ENCODE measurements at regions not wholly inside any gene's neighbourhood (a gene's known extent, or its start where the extent isn't known, plus 50 kb on each side); places are given as distances from the start of the nearest gene placed in this dataset.

DNA sequence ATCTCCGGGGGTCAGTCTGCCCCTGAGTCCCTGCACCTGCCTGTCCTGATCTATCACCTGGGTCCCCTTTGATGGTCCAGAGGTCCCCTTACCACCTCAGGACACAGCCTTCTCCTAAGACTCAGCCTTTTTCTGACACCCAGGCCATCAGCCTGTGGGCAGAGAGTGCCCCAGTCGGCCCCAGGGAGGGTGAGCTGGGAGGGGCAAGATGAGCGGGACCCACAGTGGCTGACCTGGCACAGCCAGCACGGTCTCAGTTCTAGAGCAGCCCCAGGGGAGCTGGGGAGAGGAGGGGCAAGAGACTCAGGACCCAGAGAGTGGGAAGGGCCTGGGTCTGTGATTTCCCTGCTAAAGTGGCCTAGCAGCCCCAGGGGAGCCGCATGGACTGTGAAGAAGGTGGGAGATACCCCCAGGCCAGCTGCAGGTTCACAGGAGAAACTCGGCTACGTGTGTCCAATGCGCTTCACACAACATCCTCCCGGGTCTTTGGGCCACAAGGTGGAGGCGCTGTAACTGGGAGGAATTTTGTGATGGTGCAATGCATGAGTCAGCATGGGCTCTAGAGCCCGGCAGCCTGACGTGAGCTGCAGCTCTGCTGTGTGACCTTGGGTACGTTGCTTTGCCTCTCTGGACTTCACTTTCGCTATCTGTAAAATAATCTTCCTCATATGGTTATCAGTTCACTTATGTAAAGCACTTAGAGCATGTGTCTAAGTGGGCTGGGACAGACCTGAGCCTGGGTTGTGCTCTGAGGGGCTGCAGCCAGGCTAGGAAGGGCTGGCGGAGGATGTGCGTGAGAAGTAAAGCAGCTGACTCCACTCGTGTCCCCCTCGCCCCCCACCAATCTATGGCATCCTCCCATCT lies 67.2 kb upstream of the LHX1 start:
- no peak for DNase-seq

DNA sequence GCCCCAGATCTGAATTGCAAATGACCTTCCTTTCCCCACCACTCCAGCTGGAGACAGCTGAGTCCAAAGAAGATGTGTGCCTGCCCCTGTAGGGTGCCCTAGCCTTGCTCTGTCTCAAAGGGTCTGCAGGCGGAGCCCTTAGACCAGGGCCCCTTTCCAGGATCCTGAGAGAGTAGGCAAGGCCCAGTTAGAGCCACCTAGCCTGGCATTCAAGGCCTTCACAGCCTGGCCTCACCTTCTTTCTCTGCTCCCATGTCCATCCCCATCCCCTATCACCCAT lies 66.6 kb upstream of the LHX1 start:
- DNase-seq: no peak

DNA sequence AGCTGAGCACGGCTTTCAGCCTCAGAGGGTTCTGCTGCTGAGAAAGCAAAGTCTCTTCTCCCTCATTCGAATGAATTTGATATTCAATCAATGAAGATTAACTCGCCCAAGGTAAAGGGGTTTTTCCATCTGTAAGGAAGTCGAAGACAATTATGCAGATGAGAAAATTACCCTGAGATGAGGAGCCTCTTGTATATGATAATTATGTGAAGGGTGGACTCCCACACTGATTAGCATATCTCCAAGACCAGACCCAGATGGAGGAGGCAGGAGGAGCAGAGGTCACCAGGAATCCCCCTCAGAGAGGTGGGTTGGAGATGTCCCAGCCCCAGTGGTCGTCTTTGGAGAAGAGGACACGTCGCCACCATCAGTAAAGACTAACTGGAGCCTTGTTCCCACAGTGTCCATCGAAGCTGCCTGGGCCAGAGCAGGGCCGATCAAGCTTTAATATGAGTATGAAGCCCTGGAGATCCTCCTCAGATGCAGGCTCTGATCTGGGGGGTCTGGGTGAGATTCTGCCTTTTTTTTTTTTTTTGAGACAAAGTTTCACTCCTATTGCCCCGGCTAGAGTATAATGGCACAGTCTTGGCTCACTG lies 61.5 kb upstream of the LHX1 start:
- DNase-seq: no peak

DNA sequence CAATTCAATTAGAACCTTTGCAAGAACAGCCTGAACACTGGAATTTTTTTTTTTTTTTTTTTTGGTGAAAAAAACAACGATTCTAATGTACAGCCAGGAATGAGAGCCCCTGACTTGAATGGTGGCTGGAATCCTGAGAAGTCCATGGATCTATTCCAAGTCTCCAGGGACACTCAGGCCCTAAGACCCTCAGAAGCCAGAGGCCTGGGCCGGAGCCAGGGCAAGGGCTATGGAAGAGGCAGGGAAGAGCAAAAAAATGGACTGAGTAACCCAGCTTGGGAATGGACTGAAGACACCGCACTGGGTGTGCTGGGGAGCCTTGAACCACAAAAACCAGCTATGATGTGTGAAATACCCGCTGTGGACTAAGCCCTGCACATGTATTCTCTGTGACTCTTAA lies 60.3 kb upstream of the LHX1 start:
- no peak for DNase-seq

DNA sequence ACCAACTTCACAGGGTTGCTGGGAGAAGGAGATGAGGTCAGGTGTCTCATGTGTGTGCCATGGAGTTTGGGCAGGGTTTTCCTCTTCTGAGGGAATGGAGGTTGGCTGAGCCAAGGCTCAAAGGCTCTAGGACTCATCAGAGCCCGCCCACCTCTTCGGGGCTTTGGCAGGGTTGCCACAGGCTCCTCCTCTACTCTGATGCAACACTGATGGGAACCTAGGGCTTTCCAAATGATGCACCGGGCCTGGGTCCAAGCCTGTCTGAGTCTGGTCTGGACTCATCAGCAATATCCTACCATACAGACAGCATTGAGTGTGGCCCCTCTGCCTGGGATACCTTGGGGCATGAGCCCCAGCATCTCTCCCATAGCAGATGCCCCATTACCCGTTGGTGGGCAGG lies 59.5 kb upstream of the LHX1 start:
- no peak for DNase-seq

DNA sequence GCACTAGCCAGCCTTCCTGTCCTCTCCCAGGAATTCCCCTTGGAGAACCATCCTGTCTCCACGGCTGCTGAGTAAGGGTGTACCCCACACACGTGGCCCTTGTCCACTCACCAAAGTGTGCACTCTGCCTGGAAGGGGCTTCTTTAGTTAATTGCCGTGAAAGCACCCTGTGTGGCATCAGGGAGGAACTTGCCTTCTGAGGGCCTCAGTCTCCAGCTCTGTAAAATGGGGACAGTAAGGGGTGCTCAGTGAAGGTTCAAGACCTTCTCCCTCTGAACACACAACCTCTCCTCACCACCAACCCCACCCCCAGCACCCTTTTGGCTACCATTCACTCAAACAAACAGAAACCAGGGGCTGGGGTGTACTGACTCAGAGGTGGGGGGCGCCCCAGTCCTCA lies 59.1 kb upstream of the LHX1 start:
- DNase-seq: no peak

DNA sequence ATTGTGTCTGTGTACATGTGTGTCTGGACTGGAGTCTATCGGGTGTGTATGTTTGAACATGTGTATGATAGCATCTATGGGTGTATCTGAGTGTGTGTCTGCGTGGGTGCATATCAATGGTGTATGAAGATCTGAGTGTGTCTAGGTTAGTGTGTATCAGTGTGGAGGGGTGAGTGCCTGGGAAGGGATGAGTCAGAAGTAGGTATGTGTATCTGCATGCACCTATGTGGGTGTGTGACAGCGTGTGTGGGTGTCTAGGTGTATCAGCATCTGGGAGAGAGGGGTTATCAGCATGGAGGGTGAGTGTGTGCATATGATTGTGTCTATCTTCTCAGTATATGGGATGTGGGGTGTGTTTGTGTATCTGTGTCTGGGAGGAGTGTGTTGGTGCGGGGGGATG lies 58.2 kb upstream of the LHX1 start:
- DNase-seq: no peak

DNA sequence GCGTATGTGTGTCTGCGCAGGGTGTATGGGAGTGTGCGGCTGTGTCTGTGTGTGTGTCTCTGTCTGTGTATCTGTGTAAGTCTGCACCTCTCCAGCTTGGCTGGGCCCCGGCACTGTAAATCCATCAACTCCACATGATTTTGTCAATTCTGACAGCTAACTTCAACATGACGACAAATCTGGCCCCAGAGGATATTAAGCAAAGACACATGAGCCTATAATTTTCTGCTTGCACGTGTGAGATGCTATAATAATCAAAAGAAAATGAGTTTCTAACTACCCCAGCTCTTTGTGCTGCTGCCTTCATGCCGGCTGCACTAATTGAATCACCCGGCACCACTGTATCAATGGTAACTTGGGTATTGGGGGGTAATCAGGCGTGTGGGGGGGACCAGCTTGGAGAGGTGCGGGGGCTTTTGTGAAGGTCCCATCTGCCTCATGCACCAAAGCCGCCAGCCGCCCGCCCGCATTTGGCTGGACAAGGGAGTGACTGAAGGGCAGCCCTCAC lies 57.6 kb upstream of the LHX1 start:
- no peak for DNase-seq

DNA sequence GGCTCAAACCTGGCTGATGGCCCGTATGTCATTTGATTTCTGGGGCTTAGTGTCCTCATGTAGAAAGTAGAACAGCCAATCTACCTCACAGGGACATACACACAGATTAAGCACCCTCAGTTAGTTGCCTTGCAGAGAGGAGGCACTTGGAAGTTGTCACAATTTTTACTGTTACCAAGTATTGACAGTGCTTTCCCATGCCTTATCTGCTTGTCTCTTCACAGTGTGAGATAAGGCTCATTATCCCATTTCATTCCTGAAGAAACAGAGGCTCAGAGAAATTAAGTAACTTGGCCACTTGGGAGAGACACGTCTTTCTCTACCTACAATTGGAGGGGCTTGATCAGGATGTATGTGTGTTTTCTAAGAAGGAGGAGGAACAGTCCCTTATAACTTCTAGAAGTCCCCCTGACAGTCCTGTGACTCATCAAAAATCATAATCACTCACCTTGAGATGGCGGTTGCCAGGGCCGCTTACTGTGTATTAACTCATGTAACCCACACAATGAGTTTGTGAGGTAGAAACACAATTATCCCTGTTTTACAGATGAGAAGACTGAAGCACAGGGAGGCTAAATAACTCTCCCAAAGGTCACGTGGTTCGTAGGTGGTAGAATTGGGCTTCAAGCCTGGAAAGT lies 56.9 kb upstream of the LHX1 start:
- DNase-seq: no peak

DNA sequence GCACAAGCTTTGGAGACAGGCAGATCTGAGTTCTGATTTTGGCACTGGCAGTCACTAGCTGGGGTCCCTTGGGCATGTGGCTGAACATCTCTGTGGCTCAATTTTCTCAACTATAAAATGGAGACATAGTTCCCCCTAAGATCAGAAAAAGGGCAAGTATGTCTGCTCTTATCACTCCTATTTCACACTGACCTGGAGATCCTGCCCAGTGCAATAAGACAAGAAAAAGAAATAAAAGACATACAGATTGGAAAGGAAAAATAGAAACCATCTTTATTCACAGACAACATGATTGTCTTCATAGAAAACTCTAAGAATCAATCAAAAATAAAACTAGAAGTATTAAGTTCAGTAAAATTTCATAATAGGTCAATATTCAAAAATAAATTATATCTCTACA lies 56.0 kb upstream of the LHX1 start:
- DNase-seq: no peak

DNA sequence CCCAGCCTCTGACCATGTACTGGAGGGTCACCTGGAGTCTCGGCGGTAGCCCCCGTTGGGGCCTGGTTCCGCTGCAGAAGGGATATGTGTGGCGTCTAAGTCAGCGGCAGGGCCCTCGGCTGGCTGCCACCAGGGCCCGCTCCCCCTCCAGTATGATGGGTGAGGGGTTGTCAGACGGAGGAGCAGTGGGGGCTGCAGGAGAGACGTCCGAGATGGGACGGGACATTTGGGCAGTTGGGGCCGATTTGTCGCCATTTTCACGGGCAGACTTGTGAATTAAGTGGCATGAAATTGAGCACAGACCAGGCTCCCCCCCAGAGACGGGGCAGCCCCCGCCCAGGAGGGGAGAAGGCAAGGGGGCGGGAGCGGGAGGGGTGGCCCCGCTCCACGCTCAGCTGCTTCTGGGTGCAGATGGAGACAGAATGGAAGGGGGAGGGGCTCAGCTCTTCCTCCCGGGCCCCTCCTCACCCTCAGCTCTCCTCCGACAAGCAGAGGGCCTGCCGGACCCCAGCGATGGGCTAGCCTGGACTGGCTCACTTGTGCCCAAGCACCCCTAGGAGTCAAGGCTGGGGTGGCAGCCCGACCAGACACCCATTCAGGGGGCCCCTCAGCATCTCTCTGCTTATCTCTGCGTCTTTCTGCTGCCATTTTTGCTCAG lies 52.7 kb upstream of the LHX1 start:
- DNase-seq: no peak

DNA sequence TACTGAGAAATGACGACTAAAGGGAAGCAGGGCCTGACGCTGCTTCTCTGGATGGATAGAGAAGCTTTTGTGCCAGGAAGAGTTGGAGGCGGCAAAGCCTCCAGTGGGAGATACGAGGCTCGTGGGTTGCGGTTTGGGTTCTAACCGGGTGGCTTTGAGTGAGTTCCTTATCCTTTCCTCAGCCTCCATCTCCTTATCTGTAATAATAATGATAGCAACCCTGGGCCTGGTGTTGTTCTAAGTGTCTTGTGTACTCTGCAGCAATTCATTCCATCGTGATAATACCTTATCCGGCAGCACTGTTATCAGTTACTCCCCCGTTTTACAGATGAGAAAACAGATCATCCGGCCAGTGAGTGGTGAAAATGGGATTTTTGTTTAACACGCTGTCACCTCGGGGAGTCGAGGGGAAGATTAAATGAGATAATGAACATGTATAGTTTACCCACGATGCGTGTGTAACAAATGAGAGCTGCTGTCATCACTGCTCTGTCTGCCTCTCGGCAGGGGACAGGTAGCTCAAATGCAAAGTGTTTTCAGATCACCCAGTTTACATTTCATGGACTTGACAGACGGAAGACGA lies 52.0 kb upstream of the LHX1 start:
- no peak for DNase-seq

DNA sequence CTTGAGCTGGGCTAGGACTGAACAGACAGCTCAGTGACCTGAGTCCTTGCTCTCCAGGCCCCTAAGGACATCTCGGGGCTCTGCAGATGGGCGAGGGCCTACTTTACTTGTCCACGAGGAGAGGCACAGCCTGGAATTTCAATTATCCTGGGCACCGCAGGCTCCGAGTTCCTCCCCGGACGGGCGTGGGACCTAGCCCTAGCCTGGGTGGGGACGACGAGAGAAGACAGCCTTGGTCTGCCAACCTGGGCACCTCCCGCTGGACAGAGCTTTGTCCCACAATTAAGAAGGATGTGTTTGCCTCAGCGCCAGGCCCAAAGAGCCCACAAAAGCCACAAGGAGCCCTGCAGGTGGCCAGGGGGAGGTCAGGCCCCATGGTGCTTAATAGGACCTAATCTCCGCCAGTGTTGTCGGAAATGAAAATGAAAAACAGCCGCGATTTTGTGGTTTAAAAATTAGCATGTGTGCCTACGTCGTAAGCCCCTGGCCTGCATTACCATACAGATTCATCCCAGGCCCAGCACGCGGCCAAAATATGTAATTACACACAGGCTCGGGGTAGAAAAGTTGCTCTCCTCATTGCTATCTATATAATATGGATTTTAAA lies 51.4 kb upstream of the LHX1 start:
- DNase-seq: no peak
